Loucy (cell line): ENCODE measurements at regions not wholly inside any gene's neighbourhood (a gene's known extent, or its start where the extent isn't known, plus 50 kb on each side); places are given as distances from the start of the nearest gene placed in this dataset.
"Not testable (repeated sequence)": the region's sequence is repeated elsewhere in the genome, so short reads cannot be mapped to it uniquely, and the experiment has no call there.

Experiments used
- H2AFZ ChIP-seq: fragments of 200-600 bp; sonication (generic); 2 replicates; pipeline ENCODE4 v1.6.0; 2016; ENCODE audit warnings: antibody characterized with exemption, mild to moderate bottlenecking, low read length, moderate library complexity
- H3F3A ChIP-seq: fragments of 200-600 bp; 2 replicates; pipeline ENCODE4 v1.6.0; 2016; ENCODE audit warnings: antibody characterized with exemption, low read depth, mild to moderate bottlenecking
- H3K27me3 ChIP-seq: fragments of 200-600 bp; sonication (generic); 2 replicates; pipeline ENCODE4 v1.6.1; 2014; ENCODE audit warnings: low read length, mild to moderate bottlenecking; ENCODE audit not compliant: insufficient read depth, poor library complexity, severe bottlenecking
- H3K36me3 ChIP-seq: fragments of 200-600 bp; sonication (generic); 2 replicates; pipeline ENCODE4 v1.6.1; 2016; ENCODE audit warnings: low read length; ENCODE audit not compliant: insufficient read depth
- H3K4me1 ChIP-seq: fragments of 200-600 bp; sonication (generic); 2 replicates; pipeline ENCODE4 v1.5.1; 2014; ENCODE audit warnings: low read length, mild to moderate bottlenecking; ENCODE audit not compliant: insufficient read depth, poor library complexity, severe bottlenecking
- H3K4me2 ChIP-seq: fragments of 200-600 bp; sonication (generic); 2 replicates; pipeline ENCODE4 v1.6.0; 2014; ENCODE audit warnings: antibody characterized with exemption, low read length, low read depth, mild to moderate bottlenecking; ENCODE audit not compliant: poor library complexity, severe bottlenecking
- H3K4me3 ChIP-seq: fragments of 200-600 bp; sonication (generic); 2 replicates; pipeline ENCODE4 v1.5.1; 2014; ENCODE audit warnings: low read length, mild to moderate bottlenecking, mixed read lengths; ENCODE audit not compliant: poor library complexity, severe bottlenecking
- H3K79me2 ChIP-seq: fragments of 200-600 bp; sonication (generic); 2 replicates; pipeline ENCODE4 v1.6.1; 2014; ENCODE audit warnings: low read length; ENCODE audit not compliant: insufficient read depth
- H3K9ac ChIP-seq: fragments of 200-600 bp; sonication (generic); 2 replicates; pipeline ENCODE4 v1.6.0; 2014; ENCODE audit warnings: mild to moderate bottlenecking, low read depth, low read length, moderate library complexity; ENCODE audit not compliant: poor library complexity, severe bottlenecking
- H3K9me2 ChIP-seq: fragments of 200-600 bp; sonication (generic); replicated peaks from 2 replicates; pipeline ENCODE4 v1.6.1; 2016; ENCODE audit warnings: low read depth, low read length, mixed read lengths
- H3K9me3 ChIP-seq: fragments of 200-600 bp; sonication (generic); 2 replicates; pipeline ENCODE4 v1.6.1; 2014; ENCODE audit warnings: mild to moderate bottlenecking, antibody characterized with exemption, low read length, low read depth; ENCODE audit not compliant: insufficient read depth
- H4K20me1 ChIP-seq: fragments of 200-600 bp; sonication (generic); 2 replicates; pipeline ENCODE4 v1.6.0; 2014; ENCODE audit warnings: antibody characterized with exemption, low read length, mild to moderate bottlenecking; ENCODE audit not compliant: insufficient read depth, poor library complexity, severe bottlenecking
- EZH2phosphoT487 ChIP-seq: fragments of 200-600 bp; IDR thresholded peaks from 2 replicates; pipeline ENCODE4 v1.6.1; 2018; ENCODE audit warnings: antibody characterized with exemption, mild to moderate bottlenecking, moderate library complexity, borderline replicate concordance
- TF ChIP-seq, protein P1 (sequence below): fragments of 200-600 bp; sonication (generic); conservative IDR thresholded peaks from 2 replicates; pipeline ENCODE4 v1.5.1; 2014; ENCODE audit warnings: mild to moderate bottlenecking, antibody characterized with exemption, low read length

DNA sequence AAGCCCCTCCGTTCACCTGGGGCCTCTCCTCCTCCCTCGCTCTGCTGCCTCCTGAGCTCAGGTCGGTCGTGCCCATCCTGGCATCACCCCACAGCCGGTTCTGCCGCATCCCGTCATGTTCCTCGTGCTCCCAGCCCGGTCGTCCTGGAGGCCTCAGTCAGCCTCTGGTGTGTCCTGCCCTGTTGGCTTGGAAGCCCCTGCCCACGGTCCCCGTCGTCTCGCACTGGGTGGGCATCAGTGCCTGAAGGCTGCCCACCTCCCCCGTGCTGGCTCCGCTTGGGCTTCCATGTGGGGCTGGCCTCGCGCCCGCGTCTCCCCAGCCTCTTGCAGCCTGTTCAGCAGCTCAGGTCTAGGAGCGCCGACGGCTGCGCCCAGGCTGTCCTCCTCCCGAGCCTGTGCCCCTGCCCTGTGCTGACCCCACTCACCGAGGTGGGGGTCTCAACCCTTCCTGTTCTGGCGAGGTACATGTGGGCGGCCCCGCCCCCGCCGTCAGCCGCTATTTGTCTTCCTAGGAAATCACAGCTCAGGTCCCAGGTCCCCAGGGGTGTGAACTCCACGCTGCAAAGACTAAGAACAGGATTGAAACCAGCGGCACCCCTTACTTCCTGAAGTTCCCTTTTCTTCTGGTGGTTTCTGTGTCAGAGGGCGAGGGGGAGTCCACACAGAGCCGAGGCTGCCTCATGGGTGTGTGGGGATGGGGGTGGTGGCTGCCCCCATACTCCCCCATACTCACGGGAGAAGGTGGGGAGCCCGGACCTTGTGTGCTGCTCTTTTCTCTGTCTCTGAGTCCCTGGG is 102.9 kb downstream of the TMEM121 start:
- not testable (repeated sequence) for H3K79me2 ChIP-seq, H3K4me2 ChIP-seq, H4K20me1 ChIP-seq, H3K9me3 ChIP-seq, H2AFZ ChIP-seq, H3K9me2 ChIP-seq, H3K36me3 ChIP-seq, H3K27me3 ChIP-seq, H3F3A ChIP-seq, H3K4me1 ChIP-seq, H3K9ac ChIP-seq, H3K4me3 ChIP-seq

DNA sequence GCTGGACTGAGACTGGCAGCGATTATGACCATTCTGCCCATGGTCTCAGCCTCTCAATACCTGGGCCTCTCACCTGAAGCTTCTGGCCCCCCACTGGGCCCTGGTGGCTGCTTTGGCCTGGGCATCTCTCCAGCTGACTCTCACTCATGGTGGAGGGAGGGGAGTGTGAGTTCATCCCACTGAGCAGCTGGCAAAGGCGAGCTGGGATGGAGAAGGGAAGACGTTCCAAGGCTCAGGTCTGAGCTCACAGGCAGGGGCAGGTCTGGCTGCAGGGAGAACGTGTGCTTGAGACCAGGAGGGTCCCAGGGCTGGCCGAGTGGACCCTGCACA is 103.5 kb downstream of the TMEM121 start:
- H3K27me3 ChIP-seq = no peaks in the 10 kb centered on the region
- H3F3A ChIP-seq = no peaks in the 10 kb centered on the region
- H3K4me1 ChIP-seq = no peaks in the 10 kb centered on the region
- H3K79me2 ChIP-seq = no peaks in the 10 kb centered on the region
- H3K36me3 ChIP-seq = no peaks in the 10 kb centered on the region
- H3K9me2 ChIP-seq = no peaks in the 10 kb centered on the region
- H3K4me2 ChIP-seq = no peak overlapping the region
- H3K9me3 ChIP-seq = peaks cover 5% of the 10 kb centered on the region; the same call in 1 of the 2 replicates
- no peaks in the 10 kb centered on the region for H4K20me1 ChIP-seq
- H3K4me3 ChIP-seq = no peak overlapping the region
- TF ChIP-seq, protein P1, sequence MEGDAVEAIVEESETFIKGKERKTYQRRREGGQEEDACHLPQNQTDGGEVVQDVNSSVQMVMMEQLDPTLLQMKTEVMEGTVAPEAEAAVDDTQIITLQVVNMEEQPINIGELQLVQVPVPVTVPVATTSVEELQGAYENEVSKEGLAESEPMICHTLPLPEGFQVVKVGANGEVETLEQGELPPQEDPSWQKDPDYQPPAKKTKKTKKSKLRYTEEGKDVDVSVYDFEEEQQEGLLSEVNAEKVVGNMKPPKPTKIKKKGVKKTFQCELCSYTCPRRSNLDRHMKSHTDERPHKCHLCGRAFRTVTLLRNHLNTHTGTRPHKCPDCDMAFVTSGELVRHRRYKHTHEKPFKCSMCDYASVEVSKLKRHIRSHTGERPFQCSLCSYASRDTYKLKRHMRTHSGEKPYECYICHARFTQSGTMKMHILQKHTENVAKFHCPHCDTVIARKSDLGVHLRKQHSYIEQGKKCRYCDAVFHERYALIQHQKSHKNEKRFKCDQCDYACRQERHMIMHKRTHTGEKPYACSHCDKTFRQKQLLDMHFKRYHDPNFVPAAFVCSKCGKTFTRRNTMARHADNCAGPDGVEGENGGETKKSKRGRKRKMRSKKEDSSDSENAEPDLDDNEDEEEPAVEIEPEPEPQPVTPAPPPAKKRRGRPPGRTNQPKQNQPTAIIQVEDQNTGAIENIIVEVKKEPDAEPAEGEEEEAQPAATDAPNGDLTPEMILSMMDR = no peak
- TF ChIP-seq EZH2phosphoT487 = no peak
- no peak overlapping the region for H3K9ac ChIP-seq
- no peak overlapping the region for H2AFZ ChIP-seq

DNA sequence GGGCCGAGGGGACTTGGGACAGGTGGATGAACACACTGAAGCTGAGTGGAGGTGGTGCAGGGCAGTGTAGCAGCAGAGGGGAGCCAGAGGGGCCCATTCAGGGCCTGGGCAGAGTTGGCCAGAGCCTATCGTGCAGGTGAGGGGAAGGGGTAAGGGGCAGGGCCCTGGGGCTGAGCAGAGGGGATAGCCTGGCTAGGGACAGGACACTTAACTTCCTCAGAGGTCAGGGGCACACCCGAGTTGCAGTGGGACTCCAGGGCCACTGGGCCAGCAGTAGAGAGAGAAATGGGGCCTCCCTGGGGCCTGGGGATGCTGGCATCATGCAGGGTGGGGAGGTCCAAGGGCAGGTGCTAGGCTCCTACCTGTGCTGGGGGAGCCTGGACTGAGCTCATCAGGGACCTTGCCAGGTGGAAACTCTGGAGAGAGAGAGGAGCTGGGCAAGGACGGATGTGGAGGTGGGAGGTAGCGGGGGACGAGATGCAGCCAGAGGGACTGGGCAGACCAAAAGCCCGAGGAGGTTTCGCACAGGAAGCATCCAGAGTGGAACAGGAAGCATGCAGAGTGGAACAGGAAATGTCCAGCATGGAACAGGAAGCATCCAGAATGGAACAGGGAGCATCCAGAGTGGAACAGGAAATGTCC is 104.0 kb downstream of the TMEM121 start:
- not testable (repeated sequence) for H3F3A ChIP-seq, H3K79me2 ChIP-seq, H3K4me3 ChIP-seq, H3K9ac ChIP-seq, H3K4me2 ChIP-seq, H3K27me3 ChIP-seq, H3K9me3 ChIP-seq, H2AFZ ChIP-seq, H3K4me1 ChIP-seq, H3K9me2 ChIP-seq, H4K20me1 ChIP-seq, H3K36me3 ChIP-seq

DNA sequence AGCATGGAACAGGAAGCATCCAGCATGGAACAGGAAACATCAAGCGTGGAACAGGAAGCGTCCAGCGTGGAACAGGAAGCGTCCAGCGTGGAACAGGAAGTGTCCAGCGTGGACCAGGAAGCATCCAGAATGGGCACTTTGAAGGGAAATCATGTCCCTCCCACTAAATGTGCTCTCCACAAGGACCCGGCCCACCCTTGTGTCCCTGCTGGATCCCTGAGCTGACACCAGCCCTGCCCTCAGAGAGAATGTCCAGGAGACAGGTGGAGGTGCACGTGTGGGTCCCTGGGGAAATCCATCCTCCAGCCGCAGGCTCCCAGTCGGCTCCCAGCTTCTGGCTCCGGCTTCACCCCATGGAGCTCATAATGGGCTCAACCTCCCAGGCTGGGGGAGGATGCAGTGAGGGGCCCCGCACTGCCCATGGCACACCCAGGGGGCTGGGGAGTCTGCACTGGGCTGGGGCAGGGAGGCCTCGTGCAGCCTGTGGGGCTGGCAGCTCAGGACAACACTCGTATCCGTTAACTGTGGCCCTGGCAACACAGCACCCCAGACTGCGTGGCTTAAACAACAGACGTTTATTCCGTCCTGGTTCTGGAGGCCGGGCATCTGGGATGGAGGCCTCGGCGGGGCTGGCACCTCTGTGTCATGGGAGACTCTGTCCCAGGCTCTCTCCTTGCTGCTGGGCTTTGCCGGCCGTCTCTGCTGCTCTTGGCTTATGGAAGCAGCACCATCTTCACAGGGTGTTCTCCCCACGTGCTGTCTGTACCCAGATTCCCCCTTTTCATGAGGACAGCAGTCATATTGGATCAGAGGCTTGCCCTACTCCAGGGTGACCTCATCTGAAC is 104.8 kb downstream of the TMEM121 start:
- H2AFZ ChIP-seq, H3K27me3 ChIP-seq, H3K4me3 ChIP-seq, H3F3A ChIP-seq, H3K9ac ChIP-seq, H4K20me1 ChIP-seq, H3K4me1 ChIP-seq, H3K4me2 ChIP-seq, H3K79me2 ChIP-seq, H3K9me2 ChIP-seq, H3K36me3 ChIP-seq, H3K9me3 ChIP-seq: not testable (repeated sequence)
